IPS-18a (cell line): ENCODE measurements at regions not wholly inside any gene's neighbourhood (a gene's known extent, or its start where the extent isn't known, plus 50 kb on each side); places are given as distances from the start of the nearest gene placed in this dataset.
"Not testable (repeated sequence)": the region's sequence is repeated elsewhere in the genome, so short reads cannot be mapped to it uniquely, and the experiment has no call there.

Source experiments
- H3K27ac ChIP-seq: one replicate; pipeline ENCODE4 v1.5.1; 2013; ENCODE audit warnings: low read length
- H3K27me3 ChIP-seq: one replicate; pipeline ENCODE4 v1.6.1; 2013; ENCODE audit warnings: mild to moderate bottlenecking, low read length; ENCODE audit not compliant: control insufficient read depth, insufficient read depth
- H3K36me3 ChIP-seq: one replicate; pipeline ENCODE4 v1.6.1; 2013; ENCODE audit warnings: low read depth, low read length; ENCODE audit not compliant: control insufficient read depth
- H3K4me1 ChIP-seq: one replicate; pipeline ENCODE4 v1.6.1; 2013; ENCODE audit warnings: low read depth, low read length; ENCODE audit not compliant: control insufficient read depth
- H3K4me3 ChIP-seq: one replicate; pipeline ENCODE4 v1.5.1; 2013; ENCODE audit warnings: low read length
- H3K9ac ChIP-seq: one replicate; pipeline ENCODE4 v1.6.1; 2013; ENCODE audit warnings: mild to moderate bottlenecking, low read length, moderate library complexity
- H3K9me3 ChIP-seq: one replicate; pipeline ENCODE4 v1.6.1; 2013; ENCODE audit warnings: low read depth, low read length; ENCODE audit not compliant: control insufficient read depth

DNA sequence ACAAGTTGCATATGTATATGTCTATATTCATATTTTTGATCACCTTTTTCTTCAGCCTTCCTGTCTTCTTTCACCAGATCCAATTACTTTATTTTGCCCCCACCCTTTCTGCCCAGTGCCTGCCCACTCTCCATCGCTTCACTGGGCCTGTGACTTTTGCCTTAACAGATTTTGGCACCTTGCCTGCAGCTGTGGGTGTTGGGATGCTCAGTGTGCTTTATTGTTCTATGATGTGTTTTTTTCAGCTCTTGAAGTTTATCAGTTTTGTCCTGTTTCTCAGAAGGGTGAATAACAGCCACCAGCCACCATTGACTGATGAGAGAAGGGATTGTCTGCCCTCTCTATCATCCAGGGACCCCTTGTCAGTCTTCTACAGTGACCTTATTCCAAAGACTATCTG, 77.2 kb upstream of the GALNT7 start:
- no peaks in the 10 kb centered on the region for H3K9me3 ChIP-seq
- H3K27me3 ChIP-seq = no peaks in the 10 kb centered on the region
- no peak overlapping the region for H3K4me3 ChIP-seq
- no peak overlapping the region for H3K27ac ChIP-seq
- H3K36me3 ChIP-seq = no peaks in the 10 kb centered on the region
- H3K9ac ChIP-seq = no peak overlapping the region
- peaks cover 29% of the 10 kb centered on the region for H3K4me1 ChIP-seq

DNA sequence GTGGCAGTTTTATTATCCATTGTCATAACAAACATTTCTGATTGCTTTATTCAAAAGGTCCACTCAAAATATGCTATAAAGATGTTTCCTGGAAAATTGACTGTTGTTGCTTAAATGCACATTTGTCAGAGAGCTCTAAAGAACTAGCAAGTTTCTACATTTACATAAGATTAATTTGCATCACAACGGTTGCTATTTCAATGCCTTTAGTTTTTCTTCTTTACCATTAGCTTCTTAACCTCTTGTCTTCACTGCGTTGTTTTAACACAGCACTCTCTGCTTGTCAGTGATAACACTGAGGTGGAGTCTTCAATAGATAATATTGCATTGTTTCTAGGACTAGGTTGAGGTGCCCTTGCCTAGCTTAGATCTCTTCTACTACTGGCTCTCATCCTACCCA, 76.7 kb upstream of the GALNT7 start:
- no peak overlapping the region for H3K27ac ChIP-seq
- peak overlapping the region; percentile 25 for H3K4me3 ChIP-seq

DNA sequence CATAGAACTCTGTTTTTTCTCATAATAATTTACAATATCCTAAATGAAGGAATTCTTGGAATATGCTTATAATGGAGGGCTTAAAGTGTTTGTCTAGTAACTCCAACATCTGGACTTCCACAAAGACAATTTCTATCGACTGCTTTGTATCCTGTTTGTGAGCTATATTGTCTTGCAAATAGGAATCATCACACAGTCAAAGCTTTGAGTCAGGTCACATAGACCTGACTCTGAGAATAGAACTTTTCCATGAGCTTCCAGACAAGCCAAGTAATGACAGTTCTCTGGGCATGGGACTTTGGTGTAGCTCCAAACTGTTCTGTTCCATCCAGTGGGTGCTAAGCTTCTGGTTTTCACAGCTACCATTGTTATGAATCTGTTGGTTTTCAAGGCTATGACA, 75.2 kb upstream of the GALNT7 start:
- Histone ChIP-seq H3K4me1 (peaks cover 29% of the 10 kb centered on the region), H3K9me3 (no peaks in the 10 kb centered on the region), H3K27ac (no peak overlapping the region), H3K36me3 (no peaks in the 10 kb centered on the region), H3K4me3 (no peak overlapping the region), H3K9ac (no peak overlapping the region), H3K27me3 (no peaks in the 10 kb centered on the region)

More for the DNA sequence above, 76.7 kb upstream of the GALNT7 start:
- no peaks in the 10 kb centered on the region for H3K27me3 ChIP-seq
- no peak overlapping the region for H3K9ac ChIP-seq
- no peaks in the 10 kb centered on the region for H3K36me3 ChIP-seq
- H3K9me3 ChIP-seq = no peaks in the 10 kb centered on the region
- H3K4me1 ChIP-seq = peaks cover 29% of the 10 kb centered on the region

DNA sequence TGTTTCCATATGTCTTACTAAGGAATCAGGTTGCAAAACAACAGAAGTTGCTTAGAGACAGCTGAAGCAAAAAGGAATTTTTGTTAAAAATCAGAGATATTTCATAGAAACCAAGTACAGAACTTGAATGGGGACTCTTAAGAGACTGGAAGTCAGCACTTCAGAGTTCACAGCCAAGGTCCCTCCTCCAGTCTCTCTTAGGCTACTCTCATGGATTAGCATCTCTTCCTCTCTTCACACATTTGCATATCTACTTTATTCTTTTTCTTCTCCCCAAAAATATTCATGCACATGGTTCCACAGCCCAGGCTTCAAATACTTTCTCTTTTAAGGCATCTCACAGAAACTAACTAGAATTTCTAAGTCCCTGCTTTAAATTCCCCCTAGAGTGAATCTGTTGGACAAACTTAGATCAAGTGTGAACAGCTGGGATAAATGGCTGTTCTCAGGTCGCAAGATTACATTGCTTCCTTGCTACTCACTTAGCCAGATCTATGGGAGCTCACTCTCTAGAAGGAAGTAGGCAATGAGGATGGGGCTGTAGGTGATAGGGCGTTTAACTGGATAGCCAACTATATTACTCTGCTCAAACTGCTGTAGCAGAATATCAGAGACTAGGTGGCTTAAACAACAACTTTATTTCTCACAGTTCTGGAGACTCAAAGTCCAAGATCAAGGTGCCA, 73.7 kb upstream of the GALNT7 start:
- Histone ChIP-seq H3K4me3 (no peak overlapping the region), H3K4me1 (peaks cover 29% of the 10 kb centered on the region), H3K36me3 (no peaks in the 10 kb centered on the region), H3K9ac (no peak overlapping the region), H3K9me3 (no peaks in the 10 kb centered on the region), H3K27ac (no peak overlapping the region), H3K27me3 (no peaks in the 10 kb centered on the region)

DNA sequence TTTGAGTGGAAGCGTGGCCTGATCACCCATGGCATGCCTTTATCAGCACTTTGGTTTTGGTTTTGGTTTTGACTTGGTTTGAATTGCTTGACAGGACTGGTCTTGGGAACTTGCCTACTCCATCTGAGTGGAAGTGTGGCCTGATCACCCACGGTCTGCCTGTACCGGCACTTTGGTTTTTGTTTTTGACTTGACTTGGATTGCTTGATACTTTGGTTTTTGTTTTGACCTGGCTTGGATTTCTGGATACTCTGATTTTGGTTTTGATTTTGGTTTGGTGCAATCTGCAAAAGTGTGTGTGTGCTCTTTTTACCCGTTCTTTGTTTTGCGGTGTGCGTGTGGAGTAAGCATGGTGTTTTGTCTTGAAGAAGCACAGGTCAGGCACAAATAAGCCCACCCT, 69.2 kb upstream of the GALNT7 start:
- H3K4me3 ChIP-seq, H3K27me3 ChIP-seq, H3K36me3 ChIP-seq, H3K4me1 ChIP-seq, H3K9ac ChIP-seq, H3K27ac ChIP-seq, H3K9me3 ChIP-seq: not testable (repeated sequence)

- Histone ChIP-seq H3K9me3 (no peaks in the 10 kb centered on the region), H3K27ac (no peak overlapping the region), H3K36me3 (no peaks in the 10 kb centered on the region), H3K4me1 (peaks cover 4% of the 10 kb centered on the region), H3K9ac (no peak overlapping the region), H3K27me3 (no peaks in the 10 kb centered on the region), H3K4me3 (no peak overlapping the region)
Measured at GRCh38 chr4:173111031-173111430, 57.6 kb upstream of the GALNT7 start.

DNA sequence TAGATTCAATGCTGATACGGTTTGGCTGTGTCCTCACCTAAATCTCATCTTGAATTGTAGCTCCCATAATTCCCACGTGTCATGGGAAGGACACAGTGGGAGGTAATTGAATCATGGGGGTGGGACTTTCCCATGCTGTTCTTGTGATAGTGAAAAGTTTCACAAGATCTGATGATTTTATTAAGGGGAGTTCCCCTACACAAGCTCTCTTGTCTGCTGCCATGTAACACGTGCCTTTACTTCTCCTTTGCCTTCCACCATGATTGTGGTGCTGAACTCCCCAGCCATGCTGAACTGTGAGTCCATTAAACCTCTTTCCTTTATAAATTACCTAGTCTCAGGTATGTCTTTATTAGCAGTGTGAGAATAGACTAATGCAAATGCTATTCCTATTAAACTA, 51.2 kb upstream of the GALNT7 start:
- H3K4me1 ChIP-seq, H3K9ac ChIP-seq, H3K4me3 ChIP-seq, H3K27me3 ChIP-seq, H3K27ac ChIP-seq, H3K9me3 ChIP-seq, H3K36me3 ChIP-seq: not testable (repeated sequence)
